GM12874 (cell line): ENCODE measurements at regions not wholly inside any gene's neighbourhood (a gene's known extent, or its start where the extent isn't known, plus 50 kb on each side); places are given as distances from the start of the nearest gene placed in this dataset.

Source experiments
- CTCF ChIP-seq: IDR thresholded peaks from 2 replicates; pipeline ENCODE4 v1.5.1; 2011; ENCODE audit warnings: low read depth, mild to moderate bottlenecking, control low read depth, low read length, moderate library complexity; ENCODE audit not compliant: insufficient read depth

- no peak for TF ChIP-seq CTCF
Observed at GRCh38 chr5:92594031-92594430, 987.0 kb downstream of the NR2F1-AS1 start.

DNA sequence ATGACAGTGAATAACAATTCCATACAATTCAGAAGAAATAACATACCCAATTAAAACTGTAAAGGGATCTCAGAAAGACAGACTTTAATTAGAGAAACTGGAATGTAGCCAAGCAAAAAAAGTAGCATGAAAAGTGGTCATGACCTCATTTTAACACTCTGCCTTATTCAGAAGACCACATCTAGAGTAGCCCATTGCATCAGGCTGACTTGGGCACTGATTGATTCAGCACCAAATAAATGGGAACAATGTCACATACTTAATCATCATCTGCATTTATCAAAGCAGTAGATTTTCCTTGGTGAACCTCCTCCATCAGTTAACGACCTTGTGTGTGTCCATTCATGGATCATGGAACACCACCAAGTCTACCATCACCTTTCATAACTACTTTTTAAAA is 992.1 kb downstream of the NR2F1-AS1 start:
- no peak for TF ChIP-seq CTCF

DNA sequence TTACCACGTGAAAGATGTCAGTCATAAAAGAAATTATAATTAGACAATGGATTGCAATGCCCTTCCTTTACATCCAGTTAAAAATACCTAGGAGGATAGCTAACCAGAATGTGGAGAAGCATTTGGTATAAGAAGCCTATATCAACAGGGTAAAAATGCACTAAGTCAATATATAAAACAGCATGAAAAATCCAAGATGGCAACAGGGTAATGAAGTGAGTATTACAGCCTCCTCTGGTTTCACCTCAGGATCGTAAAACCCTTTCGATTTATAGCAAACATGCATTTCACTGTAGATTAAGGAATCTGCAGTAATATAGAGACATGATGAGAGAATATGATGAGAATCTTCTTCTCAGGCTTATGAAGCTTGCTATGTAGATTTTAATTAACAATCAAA is 999.3 kb downstream of the NR2F1-AS1 start:
- no peak for TF ChIP-seq CTCF

GRCh38 chr5:92581249-92581648 is 999.8 kb downstream of the NR2F1-AS1 start:
- no peak for TF ChIP-seq CTCF

DNA sequence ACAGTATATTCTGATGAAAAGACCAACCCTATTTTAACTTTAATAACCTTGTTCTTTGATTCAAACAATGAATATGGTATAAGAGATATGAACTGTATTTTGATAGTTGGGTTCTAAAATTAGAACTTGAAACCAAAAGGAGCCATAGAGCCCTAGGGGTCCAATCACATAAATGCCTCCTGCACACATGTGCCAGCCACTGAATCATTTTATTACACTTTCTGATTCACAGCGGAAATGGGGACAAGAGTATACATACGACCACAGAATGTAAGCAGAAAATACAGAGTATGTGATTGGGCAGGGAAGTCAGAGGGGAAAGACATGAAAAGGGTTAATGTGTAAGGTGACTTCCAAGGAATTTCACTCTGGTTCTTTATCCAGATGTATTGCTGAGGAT is 1000.2 kb downstream of the NR2F1-AS1 start:
- TF ChIP-seq CTCF: no peak

DNA sequence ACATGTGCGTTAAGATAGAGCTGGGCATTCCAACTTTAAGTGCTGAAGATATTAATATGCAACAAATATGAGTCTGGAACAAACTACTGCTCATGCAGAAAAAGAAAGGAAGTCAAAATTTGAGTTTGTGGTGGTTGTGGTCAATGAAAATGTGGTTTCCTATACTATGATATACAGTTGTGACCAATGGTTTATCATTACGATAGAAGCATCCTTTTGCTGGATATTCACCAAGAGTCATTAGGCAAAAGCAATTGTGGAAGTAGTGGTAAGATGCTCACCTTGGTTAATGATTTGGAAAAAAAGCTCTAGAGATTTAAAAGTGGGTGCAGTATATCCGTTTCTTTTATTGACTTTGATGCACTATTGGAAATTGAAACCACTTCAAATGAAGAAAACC is 1007.0 kb downstream of the NR2F1-AS1 start:
- no peak for TF ChIP-seq CTCF

GRCh38 chr5:92568522-92568921 is 1012.5 kb downstream of the NR2F1-AS1 start:
- no peak for TF ChIP-seq CTCF
